Neutrophil (primary cell): ENCODE measurements at regions not wholly inside any gene's neighbourhood (a gene's known extent, or its start where the extent isn't known, plus 50 kb on each side); places are given as distances from the start of the nearest gene placed in this dataset.

Source experiments
- H3K27ac ChIP-seq: fragments of 200-600 bp; sonication (generic); 2 replicates; pipeline ENCODE4 v1.5.1; 2016; ENCODE audit warnings: mild to moderate bottlenecking, moderate library complexity
- H3K27me3 ChIP-seq: fragments of 200-600 bp; sonication (generic); 2 replicates; pipeline ENCODE4 v1.6.0; 2016; ENCODE audit warnings: mild to moderate bottlenecking
- H3K36me3 ChIP-seq: fragments of 200-600 bp; sonication (generic); 2 replicates; pipeline ENCODE4 v1.5.1; 2017
- H3K4me1 ChIP-seq, 2 experiments: fragments of 200-600 bp in 1 of 2; sonication (generic) in 1 of 2; 1 replicate in 1 of 2; 2 replicates in 1 of 2; pipeline versions ENCODE4 v1.5.1 to v1.6.1; 2013 to 2016; ENCODE audit warnings: low read depth in 1 of 2, low read length in 1 of 2, mild to moderate bottlenecking in 1 of 2, moderate library complexity in 1 of 2; ENCODE audit not compliant: control insufficient read depth in 1 of 2, insufficient read depth in 1 of 2
- H3K4me3 ChIP-seq, 2 experiments: fragments of 200-600 bp in 1 of 2; sonication (generic) in 1 of 2; 1 replicate in 1 of 2; 2 replicates in 1 of 2; pipeline ENCODE4 v1.5.1; 2013 to 2016; ENCODE audit warnings: low read depth in 1 of 2, low read length in 1 of 2, mild to moderate bottlenecking in 1 of 2, moderate library complexity in 1 of 2
- H3K9me3 ChIP-seq: fragments of 200-600 bp; sonication (generic); 2 replicates; pipeline ENCODE4 v1.5.1; 2016
- TF ChIP-seq, protein P1 (sequence below): fragments of 200-600 bp; sonication (generic); IDR thresholded peaks from 2 replicates; pipeline ENCODE4 v1.5.1; 2016; ENCODE audit warnings: antibody characterized with exemption

DNA sequence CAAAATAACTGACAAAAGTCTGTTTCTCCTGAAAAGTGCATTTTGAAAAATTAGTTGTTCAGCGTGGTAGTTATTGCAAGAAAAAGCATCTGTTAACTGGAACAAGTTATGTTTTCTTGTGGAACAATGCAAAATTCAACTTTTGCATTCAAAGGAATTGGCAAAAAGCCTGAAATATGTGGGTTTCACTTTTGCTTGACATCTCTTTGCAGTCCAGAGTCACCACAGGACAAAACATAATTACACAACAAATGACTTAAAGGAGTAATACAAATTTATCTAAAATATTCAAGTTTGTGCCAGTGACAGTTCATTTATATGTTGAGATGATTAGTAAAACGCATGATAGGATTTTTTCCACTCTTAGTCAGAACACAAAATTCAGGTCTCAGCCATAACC, 96.3 kb upstream of the P2RY1 start:
- Histone ChIP-seq H3K9me3 (no peaks in the 10 kb centered on the region), H3K4me3 (no peak overlapping the region), H3K36me3 (no peaks in the 10 kb centered on the region), H3K4me1 (no peaks in the 10 kb centered on the region), H3K27ac (no peak overlapping the region), H3K27me3 (no peaks in the 10 kb centered on the region)
- TF ChIP-seq, protein P1, sequence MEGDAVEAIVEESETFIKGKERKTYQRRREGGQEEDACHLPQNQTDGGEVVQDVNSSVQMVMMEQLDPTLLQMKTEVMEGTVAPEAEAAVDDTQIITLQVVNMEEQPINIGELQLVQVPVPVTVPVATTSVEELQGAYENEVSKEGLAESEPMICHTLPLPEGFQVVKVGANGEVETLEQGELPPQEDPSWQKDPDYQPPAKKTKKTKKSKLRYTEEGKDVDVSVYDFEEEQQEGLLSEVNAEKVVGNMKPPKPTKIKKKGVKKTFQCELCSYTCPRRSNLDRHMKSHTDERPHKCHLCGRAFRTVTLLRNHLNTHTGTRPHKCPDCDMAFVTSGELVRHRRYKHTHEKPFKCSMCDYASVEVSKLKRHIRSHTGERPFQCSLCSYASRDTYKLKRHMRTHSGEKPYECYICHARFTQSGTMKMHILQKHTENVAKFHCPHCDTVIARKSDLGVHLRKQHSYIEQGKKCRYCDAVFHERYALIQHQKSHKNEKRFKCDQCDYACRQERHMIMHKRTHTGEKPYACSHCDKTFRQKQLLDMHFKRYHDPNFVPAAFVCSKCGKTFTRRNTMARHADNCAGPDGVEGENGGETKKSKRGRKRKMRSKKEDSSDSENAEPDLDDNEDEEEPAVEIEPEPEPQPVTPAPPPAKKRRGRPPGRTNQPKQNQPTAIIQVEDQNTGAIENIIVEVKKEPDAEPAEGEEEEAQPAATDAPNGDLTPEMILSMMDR: no peak

DNA sequence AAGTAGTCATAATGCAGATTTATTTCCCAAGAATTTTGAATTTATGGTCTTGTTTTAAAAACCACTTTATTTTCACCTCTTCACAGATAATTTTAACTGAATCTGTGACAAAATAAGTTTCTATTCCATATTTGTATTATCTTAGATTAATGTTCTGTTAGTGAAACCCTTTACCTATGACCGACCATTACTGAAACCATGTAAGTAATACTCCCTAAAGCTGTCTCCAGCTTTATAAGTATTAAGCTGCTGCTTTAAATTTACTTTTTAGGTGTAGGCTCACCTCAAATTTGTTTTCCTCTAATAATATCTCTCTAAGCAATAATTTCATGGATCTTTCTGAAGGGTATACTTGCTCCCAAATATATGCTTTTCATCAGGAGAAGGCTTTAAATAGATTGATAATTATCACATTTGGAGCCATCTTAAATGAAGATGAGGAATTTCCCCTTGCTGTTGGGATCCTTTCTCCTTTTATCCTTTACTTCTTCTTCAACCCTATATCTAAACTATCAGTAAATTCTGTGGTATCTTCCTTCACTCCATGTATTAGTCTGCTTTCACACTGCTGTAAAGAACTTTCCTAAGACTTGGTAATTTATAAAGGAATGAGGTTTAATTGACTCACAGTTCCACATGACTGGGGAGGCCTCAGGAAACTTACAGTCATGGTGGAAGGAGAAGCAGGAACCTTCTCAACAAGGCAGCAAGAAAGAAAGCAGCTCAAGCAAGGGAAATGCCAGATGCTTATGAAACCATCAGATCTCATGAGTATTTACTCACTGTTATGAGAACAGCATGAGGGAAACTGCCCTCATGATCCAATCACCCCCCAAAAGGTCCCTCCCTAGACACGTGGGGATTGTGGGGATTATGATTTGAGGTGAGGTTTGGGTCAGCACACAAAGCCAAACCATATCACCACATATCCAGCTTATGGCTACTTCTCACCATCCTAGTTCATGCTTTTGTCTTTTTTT, 92.3 kb upstream of the P2RY1 start:
- Histone ChIP-seq H3K36me3 (no peaks in the 10 kb centered on the region), H3K4me1 (no peaks in the 10 kb centered on the region), H3K9me3 (no peaks in the 10 kb centered on the region), H3K27me3 (no peaks in the 10 kb centered on the region), H3K4me3 (no peak overlapping the region), H3K27ac (no peak overlapping the region)
- TF ChIP-seq, protein P1: no peak

DNA sequence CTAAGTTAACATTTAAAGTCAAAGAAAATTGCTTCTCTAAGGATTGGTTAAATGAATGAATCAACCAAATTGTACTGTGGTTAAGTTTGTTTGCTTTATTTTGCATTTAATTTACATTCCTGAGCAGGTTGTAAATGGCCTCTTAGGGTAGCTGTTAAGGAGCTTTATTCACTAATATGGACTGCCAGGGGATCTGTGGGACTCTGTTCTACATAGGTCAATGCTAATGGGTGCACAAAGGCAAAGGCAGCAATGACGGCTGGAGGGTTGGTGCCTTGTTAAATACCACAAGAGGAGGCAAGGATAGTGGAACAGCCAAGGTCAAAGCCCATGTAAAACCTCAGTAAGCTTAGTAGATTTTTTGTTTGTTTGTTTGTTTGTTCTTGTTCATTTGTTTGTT, 89.3 kb upstream of the P2RY1 start:
- H3K4me1 ChIP-seq: no peaks in the 10 kb centered on the region
- no peak overlapping the region for H3K4me3 ChIP-seq
- no peaks in the 10 kb centered on the region for H3K36me3 ChIP-seq
- TF ChIP-seq, protein P1: no peak
- no peaks in the 10 kb centered on the region for H3K27me3 ChIP-seq
- H3K9me3 ChIP-seq: no peaks in the 10 kb centered on the region
- no peak overlapping the region for H3K27ac ChIP-seq

DNA sequence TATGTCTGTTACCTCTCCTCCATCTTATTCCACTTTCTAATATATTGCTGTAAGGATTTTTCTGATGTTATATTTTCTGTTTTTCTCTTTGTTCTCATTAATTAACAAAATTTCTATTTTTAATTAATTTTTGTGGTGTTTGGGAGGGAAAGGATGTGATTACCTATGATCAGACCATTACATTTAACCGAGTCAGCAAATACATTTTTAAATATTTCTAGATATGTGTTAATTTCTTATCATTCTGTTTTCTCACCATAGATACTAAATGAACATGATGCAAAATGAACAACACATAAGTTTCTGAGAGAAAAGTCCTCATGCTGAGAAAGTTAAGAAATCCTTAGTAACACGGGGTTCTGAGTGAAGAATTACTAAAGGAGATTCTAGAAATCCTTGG, 80.6 kb upstream of the P2RY1 start:
- H3K36me3 ChIP-seq: no peaks in the 10 kb centered on the region
- H3K27me3 ChIP-seq: no peaks in the 10 kb centered on the region
- TF ChIP-seq, protein P1: no peak
- no peak overlapping the region for H3K4me3 ChIP-seq
- H3K4me1 ChIP-seq: no peaks in the 10 kb centered on the region
- no peaks in the 10 kb centered on the region for H3K9me3 ChIP-seq
- no peak overlapping the region for H3K27ac ChIP-seq

DNA sequence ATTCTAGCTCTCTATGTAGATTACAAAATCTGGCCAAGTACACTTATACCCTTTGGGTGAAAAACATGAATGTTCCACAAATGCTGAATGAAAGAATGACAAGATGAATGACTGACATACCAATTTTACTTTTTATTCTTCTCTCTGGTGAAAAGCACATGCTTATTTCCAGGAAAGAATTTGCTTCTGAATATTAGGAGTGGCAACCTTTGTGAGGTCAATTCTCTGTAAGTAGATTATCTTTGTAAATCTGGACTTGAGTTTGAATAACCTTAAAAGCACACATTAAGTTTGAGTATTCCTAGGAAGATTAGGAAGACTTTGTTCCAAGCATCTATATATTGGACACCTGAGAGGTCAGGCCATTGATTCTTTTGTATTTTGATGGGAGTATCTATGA, 78.1 kb upstream of the P2RY1 start:
- no peaks in the 10 kb centered on the region for H3K4me1 ChIP-seq
- H3K27me3 ChIP-seq: no peaks in the 10 kb centered on the region
- H3K27ac ChIP-seq: no peak overlapping the region
- no peaks in the 10 kb centered on the region for H3K36me3 ChIP-seq
- no peak overlapping the region for H3K4me3 ChIP-seq
- TF ChIP-seq, protein P1: no peak
- no peaks in the 10 kb centered on the region for H3K9me3 ChIP-seq
